Suppressor macrophage treated with lipopolysaccharide for 1 hour (primary cell): ENCODE measurements at regions not wholly inside any gene's neighbourhood (a gene's known extent, or its start where the extent isn't known, plus 50 kb on each side); places are given as distances from the start of the nearest gene placed in this dataset.

ENCODE experiments used
- DNase-seq, 3 donors: peaks; one replicate each; pipeline ENCODE4 v3.0.0-alpha.2; 2020 to 2022

GRCh38 chr12:66043035-66043434 lies 87.5 kb downstream of the LLPH start:
- no peak for DNase-seq

DNA sequence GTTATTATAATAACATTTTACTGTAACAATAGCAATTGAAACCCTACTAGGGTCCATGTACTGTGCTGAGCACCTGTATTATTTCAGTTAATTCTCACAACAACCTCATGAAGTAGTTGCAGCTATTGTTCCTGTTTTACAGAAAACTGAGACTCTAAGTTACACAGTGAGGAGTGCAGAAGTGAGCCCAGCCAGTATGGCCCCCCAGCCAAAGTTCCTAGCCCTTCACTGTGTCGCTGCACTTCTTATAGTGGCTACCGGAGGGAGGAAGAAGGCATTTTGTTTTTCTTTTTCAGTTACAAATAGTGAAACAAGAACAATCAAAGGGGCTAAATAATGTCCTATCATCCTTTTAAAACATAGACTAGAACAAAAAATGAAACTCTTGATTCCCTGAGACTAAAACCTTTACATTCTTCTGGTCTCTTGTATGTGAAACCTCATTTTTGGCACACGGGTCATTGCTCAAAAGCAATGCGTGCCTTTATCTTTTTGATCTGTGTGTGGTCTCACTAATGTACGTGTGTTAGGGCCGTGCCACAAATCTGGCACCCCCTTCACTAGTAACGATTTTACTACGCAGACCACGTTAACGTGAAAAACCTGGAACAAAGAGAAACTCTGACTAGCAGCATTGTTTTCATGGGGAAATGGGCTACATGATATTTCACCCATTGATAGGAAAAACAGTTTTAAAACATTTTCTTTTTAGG lies 88.7 kb downstream of the LLPH start:
- DNase-seq, result no peak

GRCh38 chr12:66036317-66036716 lies 94.2 kb downstream of the LLPH start:
- no peak for DNase-seq

DNA sequence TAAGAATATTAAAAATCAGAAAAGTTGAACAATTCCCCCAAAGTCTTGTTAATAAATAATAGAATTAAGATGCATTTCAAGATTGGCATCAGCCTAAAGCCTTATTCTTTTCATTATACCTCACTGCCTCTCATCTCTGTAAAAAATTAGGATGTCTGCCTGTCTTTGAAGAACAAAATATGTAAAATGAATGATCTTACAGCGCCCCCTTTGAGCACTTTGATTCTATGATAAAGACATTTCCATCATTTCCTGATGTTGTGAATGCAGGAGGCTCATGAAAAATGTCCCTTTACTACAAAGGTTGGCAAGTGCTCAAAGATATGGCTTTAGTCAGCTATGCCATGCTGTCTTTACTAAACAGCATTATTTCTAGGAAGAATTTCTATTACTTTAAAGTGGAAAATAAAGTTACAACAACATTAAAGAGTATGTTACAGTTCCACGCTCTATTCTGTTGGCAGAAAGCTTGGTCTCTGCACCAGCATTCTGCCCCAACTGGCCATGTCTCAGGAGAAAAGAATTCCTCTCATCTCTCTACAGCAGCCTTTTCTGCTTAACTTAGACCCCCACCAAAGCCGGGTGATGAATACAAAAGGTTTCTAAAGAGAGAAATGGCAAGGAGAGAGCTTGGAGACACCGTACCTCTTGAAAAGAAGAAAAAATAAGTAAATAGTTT lies 95.1 kb downstream of the LLPH start:
- peak; percentile 51 to 66 (median 60) for DNase-seq

DNA sequence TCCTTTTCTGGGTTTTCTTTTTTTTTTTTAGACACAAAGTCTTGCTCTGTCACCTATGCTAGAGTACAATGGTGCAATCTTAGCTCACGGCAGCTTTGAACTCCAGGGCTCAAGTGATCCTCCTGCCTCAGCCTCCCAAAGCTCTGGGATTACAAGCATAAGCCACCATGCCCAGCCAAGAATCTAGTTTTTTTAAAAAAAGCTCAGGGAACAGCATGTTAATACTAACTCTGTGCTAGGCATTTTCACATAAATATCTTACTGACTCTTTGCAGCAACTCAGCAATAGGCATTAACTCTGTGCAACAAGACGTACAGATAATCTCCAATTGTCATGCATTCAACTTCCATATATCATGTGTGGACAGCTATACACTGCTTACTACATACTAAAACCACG lies 97.4 kb downstream of the LLPH start:
- no peak for DNase-seq

DNA sequence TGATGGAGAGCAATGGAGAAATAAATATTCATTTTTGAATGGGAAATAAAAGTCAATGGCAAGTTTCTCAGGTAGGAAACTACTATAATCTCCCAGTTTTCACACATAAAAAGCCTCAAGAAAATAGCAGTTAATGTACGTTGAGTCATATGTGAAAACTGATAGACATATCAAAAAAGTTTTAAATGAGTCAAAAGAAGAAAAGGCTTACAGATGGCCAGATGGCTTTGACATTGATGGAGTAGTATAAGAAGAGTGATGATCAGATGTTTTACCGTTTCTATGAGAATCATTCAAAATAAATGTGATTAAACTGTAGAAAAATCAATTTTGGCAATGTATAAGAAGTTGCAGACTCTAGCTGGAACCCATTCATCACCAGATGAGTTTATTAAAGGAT lies 97.8 kb downstream of the LLPH start:
- no peak for DNase-seq

DNA sequence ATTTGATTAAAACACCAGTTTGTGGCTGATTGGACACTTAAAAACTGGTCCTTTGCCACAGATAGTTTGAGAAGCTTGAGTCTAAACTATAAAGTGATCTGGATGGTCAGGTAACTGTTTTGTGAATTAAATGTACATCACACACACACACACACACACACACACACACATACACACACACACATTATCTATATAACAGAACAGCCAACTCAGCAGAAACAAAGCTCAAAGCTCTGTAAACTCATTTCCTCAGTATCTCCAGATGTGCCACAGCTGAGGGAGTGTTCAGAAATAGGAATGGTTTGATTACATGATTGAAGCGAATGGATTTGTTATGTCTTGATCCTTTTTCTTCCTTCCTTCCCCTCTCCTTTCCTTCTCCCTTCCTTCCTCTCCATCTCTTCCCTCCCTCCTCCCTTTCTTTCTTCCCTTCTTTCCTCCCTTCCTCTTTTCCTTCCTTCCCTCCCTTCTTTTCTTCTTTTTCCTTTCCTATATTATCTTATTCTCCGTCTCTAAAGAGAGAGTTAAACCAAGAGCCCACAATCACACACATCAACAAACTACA lies 100.3 kb downstream of the LLPH start:
- DNase-seq, result no peak

DNA sequence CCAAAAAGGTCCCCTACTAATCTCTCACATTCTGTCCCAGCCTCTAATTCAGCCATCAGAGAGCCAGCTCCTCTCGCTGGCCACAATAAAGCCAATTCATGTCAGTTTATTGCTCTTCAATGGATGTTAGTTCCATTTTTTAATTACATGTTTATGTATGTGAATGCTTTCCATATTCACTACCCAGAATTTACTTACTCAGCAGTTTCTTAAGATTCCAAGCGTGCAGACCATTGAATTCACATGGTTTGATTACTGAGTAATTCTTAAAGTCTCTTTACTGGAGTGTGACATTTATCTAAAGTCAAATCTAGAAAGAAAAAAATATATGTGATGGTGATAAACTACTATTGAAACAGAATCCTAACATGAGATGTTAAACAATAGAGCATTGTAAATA lies 102.2 kb downstream of the LLPH start:
- no peak for DNase-seq

GRCh38 chr12:66025477-66025876 lies 105.1 kb downstream of the LLPH start:
- DNase-seq, result no peak

GRCh38 chr12:66024949-66025348 lies 105.6 kb downstream of the LLPH start:
- no peak for DNase-seq

- no peak for DNase-seq
These were observed 110.1 kb downstream of the LLPH start for GRCh38 chr12:66020481-66020880.

GRCh38 chr12:66017736-66018135 lies 112.8 kb downstream of the LLPH start:
- no peak for DNase-seq
